Keratinocyte (primary cell): ENCODE measurements at regions not wholly inside any gene's neighbourhood (a gene's known extent, or its start where the extent isn't known, plus 50 kb on each side); places are given as distances from the start of the nearest gene placed in this dataset.
"Not testable (repeated sequence)": the region's sequence is repeated elsewhere in the genome, so short reads cannot be mapped to it uniquely, and the experiment has no call there.

Source experiments
- DNase-seq: peaks from one replicate; pipeline ENCODE4 v3.0.0-alpha.2; 2011; ENCODE audit warnings: low read depth, missing footprints, low spot score
- FAIRE-seq: peaks from 2 replicates; lab custom pipeline; 2011; peaks lifted over from hg19 to GRCh38; lab: Jason Lieb, UNC
- H2AFZ ChIP-seq: 2 replicates; pipeline ENCODE4 v1.6.0; 2012; ENCODE audit warnings: low read length, control low read depth, inconsistent platforms; ENCODE audit not compliant: control insufficient read depth
- H3K27ac ChIP-seq: 2 replicates; pipeline ENCODE4 v1.5.1; 2011; ENCODE audit warnings: low read length; ENCODE audit not compliant: control insufficient read depth, insufficient read depth
- H3K27me3 ChIP-seq: 3 replicates; pipeline ENCODE4 v1.6.0; 2011; ENCODE audit warnings: low read length; ENCODE audit not compliant: control insufficient read depth, insufficient read depth; ENCODE audit errors: extremely low read depth
- H3K36me3 ChIP-seq, 2 experiments: 2 replicates in 1 of 2; 3 replicates in 1 of 2; pipeline ENCODE4 v1.5.1; 2011; ENCODE audit warnings: low read length in 2 of 2, mild to moderate bottlenecking in 1 of 2; ENCODE audit not compliant: control insufficient read depth in 2 of 2, insufficient read depth in 2 of 2; ENCODE audit errors: extremely low read depth in 1 of 2
- H3K4me1 ChIP-seq: 3 replicates; pipeline ENCODE4 v1.5.1; 2011; ENCODE audit warnings: low read length; ENCODE audit not compliant: control insufficient read depth, insufficient read depth; ENCODE audit errors: extremely low read depth
- H3K4me2 ChIP-seq: 3 replicates; pipeline ENCODE4 v1.6.0; 2011; ENCODE audit warnings: low read depth, low read length; ENCODE audit not compliant: control insufficient read depth, insufficient read depth; ENCODE audit errors: extremely low read depth
- H3K4me3 ChIP-seq, 3 experiments: fragments of 200-600 bp in 1 of 3; sonication (generic) in 1 of 3; 2 replicates in 2 of 3; 3 replicates in 1 of 3; pipeline ENCODE4 v1.5.1; 2011 to 2016; ENCODE audit warnings: low read length in 3 of 3, mild to moderate bottlenecking in 3 of 3, control low read depth in 2 of 3, inconsistent platforms in 1 of 3, low read depth in 1 of 3, mixed read lengths in 1 of 3, mixed run types in 1 of 3, moderate library complexity in 1 of 3; ENCODE audit not compliant: control insufficient read depth in 2 of 3, insufficient read depth in 2 of 3; ENCODE audit errors: extremely low read depth in 1 of 3
- H3K79me2 ChIP-seq: 2 replicates; pipeline ENCODE4 v1.6.0; 2012; ENCODE audit warnings: low read length; ENCODE audit not compliant: control insufficient read depth, insufficient read depth
- H3K9ac ChIP-seq: 3 replicates; pipeline ENCODE4 v1.6.0; 2011; ENCODE audit warnings: low read length; ENCODE audit not compliant: control insufficient read depth, insufficient read depth; ENCODE audit errors: extremely low read depth
- H3K9me1 ChIP-seq: 3 replicates; pipeline ENCODE4 v1.6.0; 2011; ENCODE audit warnings: low read length; ENCODE audit not compliant: control insufficient read depth, insufficient read depth; ENCODE audit errors: extremely low read depth
- H3K9me3 ChIP-seq: 2 replicates; pipeline ENCODE4 v1.5.1; 2012; ENCODE audit warnings: low read depth, low read length; ENCODE audit not compliant: control insufficient read depth
- H4K20me1 ChIP-seq: 3 replicates; pipeline ENCODE4 v1.6.0; 2011; ENCODE audit warnings: low read length; ENCODE audit not compliant: control insufficient read depth, insufficient read depth; ENCODE audit errors: extremely low read depth
- CTCF ChIP-seq, 3 experiments: IDR thresholded peaks in 1 of 3; conservative IDR thresholded peaks in 1 of 3; optimal IDR thresholded peaks in 1 of 3; 2 replicates in 2 of 3; 3 replicates in 1 of 3; pipeline versions ENCODE3 to v1.5.1; 2011; ENCODE audit warnings: low read length in 3 of 3, mild to moderate bottlenecking in 3 of 3, moderate library complexity in 2 of 3, control low read depth in 1 of 3, inconsistent platforms in 1 of 3; ENCODE audit not compliant: insufficient read depth in 2 of 3; ENCODE audit errors: extremely low read depth in 1 of 3
- EZH2 ChIP-seq: IDR thresholded peaks from one replicate; pipeline ENCODE4 v1.6.1; 2012; ENCODE audit warnings: inconsistent platforms, mild to moderate bottlenecking, low read length, moderate library complexity
- dilution Hi-C: fragments of 300-500 bp; cut with MboI; formaldehyde crosslinking; loops from one replicate; pipeline ENCODE4 v1.7.0; 2020; ENCODE audit warnings: low sequenced_read_pairs; ENCODE audit not compliant: extremely low pct_ligation_motif_present

GRCh38 chr5:154653418-154653763 is 101.8 kb upstream of the LARP1 start:
- Histone ChIP-seq H3K9ac (no peak overlapping the region), H4K20me1 (no peaks in the 10 kb centered on the region), H3K4me3 (no peak overlapping the region), H3K27ac (no peak overlapping the region), H3K4me1 (peaks cover 9% of the 10 kb centered on the region), H3K4me2 (no peak overlapping the region), H3K36me3 (no peaks in the 10 kb centered on the region), H3K79me2 (no peaks in the 10 kb centered on the region), H3K9me1 (no peaks in the 10 kb centered on the region), H2AFZ (no peak overlapping the region), H3K27me3 (no peaks in the 10 kb centered on the region), H3K9me3 (no peaks in the 10 kb centered on the region)
- FAIRE-seq (no peak), DNase-seq (no peak)
- dilution Hi-C loops, result no loop called here
- TF ChIP-seq CTCF (optimal IDR thresholded peaks at IDR 0.05 in 1 of 3, IDR thresholded peaks at IDR 0.05 in 1 of 3, conservative IDR thresholded peaks at IDR 0.05 in 1 of 3; ENCODE audit: extremely low read depth in 1 of 3, insufficient read depth in 2 of 3, low read length in 3 of 3), result no peak
- no peak for TF ChIP-seq EZH2

GRCh38 chr5:154652746-154653417 is 102.3 kb upstream of the LARP1 start:
- Histone ChIP-seq H3K36me3 (no peaks in the 10 kb centered on the region), H3K4me2 (no peak overlapping the region), H3K4me1 (peaks cover 10% of the 10 kb centered on the region), H3K9ac (no peak overlapping the region), H3K27ac (no peak overlapping the region), H3K27me3 (no peaks in the 10 kb centered on the region), H3K79me2 (no peaks in the 10 kb centered on the region), H2AFZ (no peak overlapping the region), H3K9me3 (no peaks in the 10 kb centered on the region), H3K4me3 (no peak overlapping the region), H3K9me1 (no peaks in the 10 kb centered on the region), H4K20me1 (no peaks in the 10 kb centered on the region)
- TF ChIP-seq CTCF (optimal IDR thresholded peaks at IDR 0.05 in 1 of 3, IDR thresholded peaks at IDR 0.05 in 1 of 3, conservative IDR thresholded peaks at IDR 0.05 in 1 of 3; ENCODE audit: extremely low read depth in 1 of 3, insufficient read depth in 2 of 3, low read length in 3 of 3) (no peak), EZH2 (no peak)
- no peak for DNase-seq
- FAIRE-seq, result no peak
- dilution Hi-C loops, result no loop called here

GRCh38 chr5:154651795-154652194 is 103.4 kb upstream of the LARP1 start:
- H3K9me1 ChIP-seq, H3K79me2 ChIP-seq, H3K4me2 ChIP-seq, H3K9ac ChIP-seq, H3K36me3 ChIP-seq, H3K27me3 ChIP-seq, H3K4me3 ChIP-seq, dilution Hi-C loops, H3K9me3 ChIP-seq, H4K20me1 ChIP-seq, H3K27ac ChIP-seq, DNase-seq, H2AFZ ChIP-seq, FAIRE-seq: not testable (repeated sequence)
- peaks cover 17% of the 10 kb centered on the region for H3K4me1 ChIP-seq
